Vagina (tissue), 2 donors: ENCODE measurements at regions not wholly inside any gene's neighbourhood (a gene's known extent, or its start where the extent isn't known, plus 50 kb on each side); places are given as distances from the start of the nearest gene placed in this dataset.

ENCODE experiments used
- CTCF ChIP-seq, 3 experiments: fragments of 450-650 bp in 2 of 3; fragments of 200-600 bp in 1 of 3; sonication (generic) in 1 of 3; IDR thresholded peaks; one replicate each; pipeline ENCODE4 v1.5.1; 2017 to 2019; ENCODE audit warnings: antibody characterized with exemption in 3 of 3, mild to moderate bottlenecking in 2 of 3, moderate library complexity in 2 of 3
- POLR2A ChIP-seq, 2 donors: fragments of 450-650 bp; IDR thresholded peaks; one replicate each; pipeline ENCODE4 v1.6.1; 2017; ENCODE audit warnings: antibody characterized with exemption in 2 of 2, mild to moderate bottlenecking in 2 of 2, moderate library complexity in 2 of 2
- POLR2AphosphoS5 ChIP-seq, 2 donors: sonication (generic); formaldehyde crosslinking; IDR thresholded peaks; one replicate each; pipeline ENCODE4 v1.9.0; 2017; ENCODE audit warnings: antibody characterized with exemption in 2 of 2, mild to moderate bottlenecking in 2 of 2, low read depth in 1 of 2; ENCODE audit not compliant: insufficient read depth in 1 of 2

GRCh38 chr20:9981829-9982228 is 53.0 kb upstream of the ANKEF1 start:
- TF ChIP-seq CTCF (IDR thresholded peaks at IDR 0.05) (no peak), POLR2A (IDR thresholded peaks at IDR 0.05) (no peak), POLR2AphosphoS5 (IDR thresholded peaks at IDR 0.05; ENCODE audit: insufficient read depth in 1 of 2, low read depth in 1 of 2) (no peak)
